Lung (tissue), 11 donors: ENCODE measurements at regions not wholly inside any gene's neighbourhood (a gene's known extent, or its start where the extent isn't known, plus 50 kb on each side); places are given as distances from the start of the nearest gene placed in this dataset.

Source experiments
- ATAC-seq: fragments of 200-7000 bp; cut with Tn5 transposase; one replicate; pipeline ENCODE4 v1.9.1; 2020; ENCODE audit warnings: moderate number of reproducible peaks; ENCODE audit not compliant: insufficient read depth, low FRiP score
- DNase-seq, 3 donors: peaks; one replicate each; pipeline ENCODE4 v3.0.0-alpha.2; 2013 to 2017
- H3K27ac ChIP-seq, 2 donors: one replicate each; pipeline ENCODE4 v1.5.1; 2013; ENCODE audit warnings: mild to moderate bottlenecking in 2 of 2, moderate library complexity in 2 of 2, control low read depth in 1 of 2, inconsistent platforms in 1 of 2, low read depth in 1 of 2, low read length in 1 of 2
- H3K27me3 ChIP-seq, 3 donors: one replicate each; pipeline ENCODE4 v1.5.1; 2013; ENCODE audit warnings: low read length in 2 of 3; ENCODE audit not compliant: control insufficient read depth in 3 of 3, insufficient read depth in 3 of 3
- H3K36me3 ChIP-seq, 4 donors: one replicate each; pipeline ENCODE4 v1.5.1; 2013; ENCODE audit warnings: low read length in 4 of 4, mild to moderate bottlenecking in 1 of 4, moderate library complexity in 1 of 4; ENCODE audit not compliant: control insufficient read depth in 4 of 4, insufficient read depth in 4 of 4
- H3K4me1 ChIP-seq, 5 donors: one replicate each; pipeline ENCODE4 v1.5.1; 2013; ENCODE audit warnings: low read length in 5 of 5, mild to moderate bottlenecking in 2 of 5, moderate library complexity in 1 of 5; ENCODE audit not compliant: control insufficient read depth in 5 of 5, insufficient read depth in 5 of 5
- H3K4me3 ChIP-seq: one replicate; pipeline ENCODE4 v1.5.1; 2013; ENCODE audit warnings: mild to moderate bottlenecking, control low read depth, moderate library complexity
- H3K9ac ChIP-seq, 2 donors: one replicate each; pipeline ENCODE4 v1.5.1; 2013; ENCODE audit warnings: low read length in 2 of 2, control low read depth in 1 of 2; ENCODE audit not compliant: insufficient read depth in 1 of 2
- H3K9me3 ChIP-seq, 4 donors: one replicate each; pipeline ENCODE4 v1.5.1; 2013; ENCODE audit warnings: low read length in 3 of 4, mild to moderate bottlenecking in 1 of 4, moderate library complexity in 1 of 4; ENCODE audit not compliant: control insufficient read depth in 4 of 4, insufficient read depth in 3 of 4
- CTCF ChIP-seq: IDR thresholded peaks from 2 replicates; pipeline ENCODE4 v1.5.1; 2012; ENCODE audit warnings: mild to moderate bottlenecking; ENCODE audit errors: control extremely low read depth, extremely low read depth
- WGBS, 2 donors: extraction: QIAGEN DNeasy Blood & Tissue Kit; methylation state at CpG; one replicate each; pipeline ENCODE4 v1.1.7; 2013; 5-methylcytosine and 5-hydroxymethylcytosine counted together
- donor health status: control.
- donor health status: control.
- donor health status: Bipolar disorder and iron deficiency.
- donor health status: healthy.
- donor health status: DM: yes; HTN: yes; CAD: no.

DNA sequence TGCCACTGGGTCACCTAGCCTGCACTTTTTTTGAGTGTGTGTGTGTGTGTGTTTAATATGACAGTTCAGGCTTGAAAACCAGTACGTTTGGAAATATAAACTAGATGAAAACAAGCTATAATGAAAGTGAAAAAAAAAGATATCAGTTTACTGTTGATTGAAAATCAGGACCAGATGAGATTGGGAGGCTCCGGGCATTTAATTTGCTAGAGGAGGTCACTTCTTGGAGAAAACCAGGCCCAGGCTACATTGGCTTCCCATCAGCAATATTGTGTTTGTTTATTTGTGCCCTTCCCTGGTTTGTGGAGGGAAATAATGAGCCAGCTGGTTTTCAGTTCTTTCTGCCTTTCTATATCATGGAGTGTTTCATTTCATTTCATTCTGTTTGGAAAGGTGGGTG lies 246.6 kb upstream of the JAG1 start:
- no peak for DNase-seq
- Histone ChIP-seq H3K9ac (no peak overlapping the region), H3K4me3 (no peak overlapping the region), H3K27me3 (no peaks in the 10 kb centered on the region), H3K27ac (no peak overlapping the region), H3K36me3 (no peaks in the 10 kb centered on the region), H3K9me3 (peaks cover 0 to 2% (median 0%) of the 10 kb centered on the region in 4 donors), H3K4me1 (peaks cover 0 to 32% (median 1%) of the 10 kb centered on the region in 5 donors)
- no peak for ATAC-seq
- 78 to 80% methylated on average over 2 of the region's 2 CpGs for WGBS, 2 donors
- no peak for TF ChIP-seq CTCF

DNA sequence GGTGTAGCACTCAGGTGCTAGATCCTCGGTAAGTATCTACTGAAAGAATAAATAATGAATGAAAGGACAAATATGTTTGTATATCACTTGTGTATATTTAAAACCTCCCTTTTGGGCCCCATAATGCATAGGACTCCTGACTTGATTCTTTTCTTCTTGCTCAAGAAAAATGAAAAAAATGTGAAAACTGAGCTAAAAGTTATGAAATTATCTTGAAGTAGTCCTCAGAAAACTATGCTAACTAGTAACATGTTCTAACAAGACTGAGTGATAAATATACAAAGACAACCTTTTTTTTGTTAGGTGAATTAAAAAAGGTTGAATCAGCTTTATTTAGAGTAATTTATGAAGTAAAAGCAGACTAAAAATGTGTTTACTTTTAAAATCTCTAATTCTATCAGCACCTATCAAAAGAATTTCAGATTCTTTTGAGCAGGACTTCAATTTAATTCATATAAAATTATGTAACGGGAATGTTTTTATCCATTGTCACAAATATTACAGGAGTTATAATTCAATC lies 247.8 kb upstream of the JAG1 start:
- no peaks in the 10 kb centered on the region for H3K36me3 ChIP-seq
- DNase-seq, result no peak
- H3K4me3 ChIP-seq, result no peak overlapping the region
- ATAC-seq, result no peak
- peaks cover 0 to 32% (median 1%) of the 10 kb centered on the region in 5 donors for H3K4me1 ChIP-seq
- no peak for TF ChIP-seq CTCF
- peaks cover 0 to 2% (median 0%) of the 10 kb centered on the region in 4 donors for H3K9me3 ChIP-seq
- WGBS, 2 donors, result 85 to 95% methylated on average over 2 of the region's 2 CpGs
- no peak overlapping the region for H3K27ac ChIP-seq
- H3K27me3 ChIP-seq, result no peaks in the 10 kb centered on the region
- H3K9ac ChIP-seq, result no peak overlapping the region

DNA sequence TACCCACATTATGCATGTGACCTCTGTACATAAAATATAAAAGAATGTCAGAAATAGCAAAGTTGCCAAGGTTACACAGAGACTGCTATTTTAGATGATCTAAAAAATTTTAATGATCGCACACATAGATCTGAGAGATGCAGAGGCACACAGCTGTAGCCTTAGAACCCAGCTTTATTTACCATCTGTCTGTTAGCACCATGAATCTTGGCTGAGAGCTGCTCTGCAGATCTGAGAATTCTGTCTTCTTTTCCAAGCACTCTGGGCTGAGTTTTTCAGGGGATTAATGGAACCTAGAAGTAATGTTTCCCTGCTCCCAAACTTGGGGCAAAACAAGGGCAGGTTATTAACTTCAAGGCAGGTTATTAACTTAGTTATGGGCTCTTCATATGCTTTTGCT lies 248.7 kb upstream of the JAG1 start:
- H3K27ac ChIP-seq, result no peak overlapping the region
- H3K36me3 ChIP-seq, result no peaks in the 10 kb centered on the region
- H3K9ac ChIP-seq, result no peak overlapping the region
- TF ChIP-seq CTCF, result no peak
- no peak overlapping the region for H3K4me3 ChIP-seq
- no peaks in the 10 kb centered on the region for H3K27me3 ChIP-seq
- peaks cover 0 to 39% (median 1%) of the 10 kb centered on the region in 5 donors for H3K4me1 ChIP-seq
- no peak for ATAC-seq
- H3K9me3 ChIP-seq, result peaks cover 0 to 2% (median 0%) of the 10 kb centered on the region in 4 donors
- 79 to 85% methylated on average over 1 of the region's 1 CpG for whole genome bisulfite sequencing, 2 donors
- peak; percentile 77 to 96 (median 95) for DNase-seq

GRCh38 chr20:10922941-10923340 lies 249.1 kb upstream of the JAG1 start:
- no peaks in the 10 kb centered on the region for H3K27me3 ChIP-seq
- peaks cover 0 to 43% (median 1%) of the 10 kb centered on the region in 5 donors for H3K4me1 ChIP-seq
- ATAC-seq (no peak), DNase-seq (peak; percentile 70 to 90 (median 89))
- H3K4me3 ChIP-seq, result no peak overlapping the region
- no peak for TF ChIP-seq CTCF
- no peaks in the 10 kb centered on the region for H3K36me3 ChIP-seq
- 68 to 85% methylated on average over 6 of the region's 6 CpGs for WGBS, 2 donors
- H3K9ac ChIP-seq, result no peak overlapping the region
- no peak overlapping the region for H3K27ac ChIP-seq
- peaks cover 0 to 2% (median 0%) of the 10 kb centered on the region in 4 donors for H3K9me3 ChIP-seq
